Liver (tissue), 7 donors: ENCODE measurements at regions not wholly inside any gene's neighbourhood (a gene's known extent, or its start where the extent isn't known, plus 50 kb on each side); places are given as distances from the start of the nearest gene placed in this dataset.

Experiments
- DNase-seq: peaks from one replicate; pipeline ENCODE4 v3.0.0-alpha.2; 2017; ENCODE audit warnings: low spot score
- H3K27ac ChIP-seq, 2 donors: one replicate each; pipeline ENCODE4 v1.7.0; 2013; ENCODE audit warnings: inconsistent platforms in 2 of 2, low read length in 2 of 2, control low read depth in 1 of 2, low read depth in 1 of 2, mild to moderate bottlenecking in 1 of 2
- H3K27me3 ChIP-seq, 4 donors: one replicate each; pipeline versions ENCODE4 v1.6.1 to v1.7.0; 2013; ENCODE audit warnings: low read length in 3 of 4, inconsistent platforms in 1 of 4, mild to moderate bottlenecking in 1 of 4, moderate library complexity in 1 of 4; ENCODE audit not compliant: control insufficient read depth in 4 of 4, insufficient read depth in 4 of 4
- H3K36me3 ChIP-seq, 4 donors: one replicate each; pipeline versions ENCODE4 v1.6.1 to v1.7.0; 2013; ENCODE audit warnings: low read length in 3 of 4, mild to moderate bottlenecking in 3 of 4, low read depth in 1 of 4, moderate library complexity in 1 of 4; ENCODE audit not compliant: control insufficient read depth in 4 of 4, insufficient read depth in 3 of 4
- H3K4me1 ChIP-seq, 4 donors: one replicate each; pipeline versions ENCODE4 v1.6.1 to v1.7.0; 2013; ENCODE audit warnings: low read length in 3 of 4, mild to moderate bottlenecking in 3 of 4, moderate library complexity in 1 of 4; ENCODE audit not compliant: control insufficient read depth in 4 of 4, insufficient read depth in 4 of 4
- H3K4me3 ChIP-seq, 3 donors: one replicate each; pipeline versions ENCODE4 v1.6.1 to v1.7.0; 2013; ENCODE audit warnings: low read length in 3 of 3, control low read depth in 1 of 3, low read depth in 1 of 3, mild to moderate bottlenecking in 1 of 3
- H3K9ac ChIP-seq, 2 donors: one replicate each; pipeline ENCODE4 v1.7.0; 2013; ENCODE audit warnings: low read length in 2 of 2, mild to moderate bottlenecking in 2 of 2, moderate library complexity in 2 of 2, control low read depth in 1 of 2, low read depth in 1 of 2
- H3K9me3 ChIP-seq, 4 donors: one replicate each; pipeline versions ENCODE4 v1.6.1 to v1.7.0; 2013; ENCODE audit warnings: low read length in 3 of 4; ENCODE audit not compliant: control insufficient read depth in 4 of 4
- EGR1 ChIP-seq, 2 donors: IDR thresholded peaks; 2 replicates each; pipeline ENCODE4 v1.6.1; 2016 to 2018; ENCODE audit warnings: antibody characterized with exemption in 2 of 2, low read depth in 2 of 2
- FOXA1 ChIP-seq: IDR thresholded peaks from 2 replicates; pipeline ENCODE4 v1.6.1; 2016; ENCODE audit warnings: antibody characterized with exemption
- GABPA ChIP-seq, 2 donors: IDR thresholded peaks in 1 of 2; conservative IDR thresholded peaks in 1 of 2; 2 replicates each; pipeline ENCODE4 v1.6.1; 2016; ENCODE audit warnings: antibody characterized with exemption in 2 of 2, mild to moderate bottlenecking in 1 of 2, moderate library complexity in 1 of 2
- HNF4A ChIP-seq, 2 donors: conservative IDR thresholded peaks; 2 replicates each; pipeline ENCODE4 v1.6.1; 2016; ENCODE audit warnings: antibody characterized with exemption in 2 of 2, mild to moderate bottlenecking in 2 of 2
- HNF4G ChIP-seq: IDR thresholded peaks from 2 replicates; pipeline ENCODE4 v1.6.1; 2016; ENCODE audit warnings: antibody characterized with exemption
- JUND ChIP-seq, 2 donors: IDR thresholded peaks; 2 replicates each; pipeline ENCODE4 v1.6.1; 2016; ENCODE audit warnings: antibody characterized with exemption in 2 of 2
- RAD21 ChIP-seq, 2 donors: IDR thresholded peaks; 2 replicates each; pipeline ENCODE4 v1.6.1; 2016; ENCODE audit warnings: antibody characterized with exemption in 2 of 2, mild to moderate bottlenecking in 2 of 2
- RXRA ChIP-seq, 2 donors: IDR thresholded peaks; 2 replicates each; pipeline ENCODE4 v1.6.1; 2017 to 2018; ENCODE audit warnings: antibody characterized with exemption in 2 of 2, mild to moderate bottlenecking in 1 of 2
- SP1 ChIP-seq: IDR thresholded peaks from 2 replicates; pipeline ENCODE4 v1.6.1; 2018; ENCODE audit warnings: antibody characterized with exemption, mild to moderate bottlenecking
- TAF1 ChIP-seq: conservative IDR thresholded peaks from 2 replicates; pipeline ENCODE4 v1.6.1; 2016; ENCODE audit warnings: antibody characterized with exemption, mild to moderate bottlenecking
- YY1 ChIP-seq: IDR thresholded peaks from 2 replicates; pipeline ENCODE4 v1.6.1; 2016; ENCODE audit warnings: antibody characterized with exemption, mild to moderate bottlenecking
- ZBTB33 ChIP-seq: IDR thresholded peaks from 2 replicates; pipeline ENCODE4 v1.6.1; 2016; ENCODE audit warnings: antibody characterized with exemption
- WGBS: extraction: QIAGEN DNeasy Blood & Tissue Kit; methylation state at CpG from one replicate; pipeline ENCODE4 v1.1.7; 2013; 5-methylcytosine and 5-hydroxymethylcytosine counted together
- TF ChIP-seq, protein P1 (sequence below): IDR thresholded peaks from 2 replicates; pipeline ENCODE4 v1.6.1; 2016; ENCODE audit warnings: antibody characterized with exemption
- TF ChIP-seq, protein P2 (sequence below): IDR thresholded peaks from 2 replicates; pipeline ENCODE4 v1.6.1; 2016; ENCODE audit warnings: antibody characterized with exemption, mild to moderate bottlenecking
- TF ChIP-seq, protein P3 (sequence below): IDR thresholded peaks from 2 replicates; pipeline ENCODE4 v1.6.1; 2016; ENCODE audit warnings: antibody characterized with exemption
- donor health status: healthy.
- donor health status: healthy.
- donor health status: healthy.
- donor health status: healthy.

GRCh38 chr1:233796146-233796783 lies 108.2 kb upstream of the SLC35F3 start:
- Histone ChIP-seq H3K27ac (no peak overlapping the region), H3K4me1 (no peaks in the 10 kb centered on the region), H3K4me3 (no peak overlapping the region), H3K36me3 (no peaks in the 10 kb centered on the region), H3K9ac (no peak overlapping the region), H3K9me3 (no peaks in the 10 kb centered on the region), H3K27me3 (no peaks in the 10 kb centered on the region)
- no peak for DNase-seq
- 88% methylated on average over 6 of the region's 6 CpGs for WGBS
- TF ChIP-seq, protein P1, sequence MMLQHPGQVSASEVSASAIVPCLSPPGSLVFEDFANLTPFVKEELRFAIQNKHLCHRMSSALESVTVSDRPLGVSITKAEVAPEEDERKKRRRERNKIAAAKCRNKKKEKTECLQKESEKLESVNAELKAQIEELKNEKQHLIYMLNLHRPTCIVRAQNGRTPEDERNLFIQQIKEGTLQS = no peak
- TF ChIP-seq JUND (IDR thresholded peaks at IDR 0.05) (no peak), GABPA (IDR thresholded peaks at IDR 0.05 in 1 of 2, conservative IDR thresholded peaks at IDR 0.05 in 1 of 2) (no peak), FOXA1 (no peak), RXRA (IDR thresholded peaks at IDR 0.05) (no peak), YY1 (no peak), RAD21 (IDR thresholded peaks at IDR 0.05) (no peak), EGR1 (IDR thresholded peaks at IDR 0.05; ENCODE audit: low read depth in 2 of 2) (no peak), TAF1 (no peak), SP1 (no peak), HNF4G (no peak), ZBTB33 (no peak)
- TF ChIP-seq, protein P2, sequence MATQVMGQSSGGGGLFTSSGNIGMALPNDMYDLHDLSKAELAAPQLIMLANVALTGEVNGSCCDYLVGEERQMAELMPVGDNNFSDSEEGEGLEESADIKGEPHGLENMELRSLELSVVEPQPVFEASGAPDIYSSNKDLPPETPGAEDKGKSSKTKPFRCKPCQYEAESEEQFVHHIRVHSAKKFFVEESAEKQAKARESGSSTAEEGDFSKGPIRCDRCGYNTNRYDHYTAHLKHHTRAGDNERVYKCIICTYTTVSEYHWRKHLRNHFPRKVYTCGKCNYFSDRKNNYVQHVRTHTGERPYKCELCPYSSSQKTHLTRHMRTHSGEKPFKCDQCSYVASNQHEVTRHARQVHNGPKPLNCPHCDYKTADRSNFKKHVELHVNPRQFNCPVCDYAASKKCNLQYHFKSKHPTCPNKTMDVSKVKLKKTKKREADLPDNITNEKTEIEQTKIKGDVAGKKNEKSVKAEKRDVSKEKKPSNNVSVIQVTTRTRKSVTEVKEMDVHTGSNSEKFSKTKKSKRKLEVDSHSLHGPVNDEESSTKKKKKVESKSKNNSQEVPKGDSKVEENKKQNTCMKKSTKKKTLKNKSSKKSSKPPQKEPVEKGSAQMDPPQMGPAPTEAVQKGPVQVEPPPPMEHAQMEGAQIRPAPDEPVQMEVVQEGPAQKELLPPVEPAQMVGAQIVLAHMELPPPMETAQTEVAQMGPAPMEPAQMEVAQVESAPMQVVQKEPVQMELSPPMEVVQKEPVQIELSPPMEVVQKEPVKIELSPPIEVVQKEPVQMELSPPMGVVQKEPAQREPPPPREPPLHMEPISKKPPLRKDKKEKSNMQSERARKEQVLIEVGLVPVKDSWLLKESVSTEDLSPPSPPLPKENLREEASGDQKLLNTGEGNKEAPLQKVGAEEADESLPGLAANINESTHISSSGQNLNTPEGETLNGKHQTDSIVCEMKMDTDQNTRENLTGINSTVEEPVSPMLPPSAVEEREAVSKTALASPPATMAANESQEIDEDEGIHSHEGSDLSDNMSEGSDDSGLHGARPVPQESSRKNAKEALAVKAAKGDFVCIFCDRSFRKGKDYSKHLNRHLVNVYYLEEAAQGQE = no peak
- TF ChIP-seq, protein P3, sequence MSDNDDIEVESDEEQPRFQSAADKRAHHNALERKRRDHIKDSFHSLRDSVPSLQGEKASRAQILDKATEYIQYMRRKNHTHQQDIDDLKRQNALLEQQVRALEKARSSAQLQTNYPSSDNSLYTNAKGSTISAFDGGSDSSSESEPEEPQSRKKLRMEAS = no peak

DNA sequence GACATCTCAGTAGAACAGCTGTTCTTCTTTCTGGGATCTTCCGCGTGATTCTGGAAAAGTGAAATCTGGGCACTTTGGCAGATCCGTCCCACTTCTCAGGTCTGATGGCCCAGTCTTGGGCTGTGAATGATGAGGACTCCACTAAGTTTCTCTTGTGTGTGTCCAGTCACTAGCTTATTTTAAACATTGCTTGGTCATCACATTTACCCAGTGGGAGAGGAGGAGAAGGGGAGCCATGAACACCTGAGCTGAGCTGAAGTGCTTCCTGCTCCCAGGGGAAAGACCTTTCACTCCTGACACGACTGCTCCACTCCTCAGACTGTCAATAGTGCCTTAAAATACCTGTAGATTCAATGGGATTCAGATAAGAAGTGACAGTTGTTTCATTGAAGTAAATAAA lies 101.9 kb upstream of the SLC35F3 start:
- Histone ChIP-seq H3K36me3 (no peaks in the 10 kb centered on the region), H3K27me3 (peaks cover 0 to 2% (median 0%) of the 10 kb centered on the region in 4 donors), H3K27ac (no peak overlapping the region), H3K9me3 (peaks cover 0 to 3% (median 0%) of the 10 kb centered on the region in 4 donors), H3K4me1 (no peaks in the 10 kb centered on the region), H3K4me3 (no peak overlapping the region), H3K9ac (no peak overlapping the region)
- WGBS = 46% methylated on average over 4 of the region's 4 CpGs
- DNase-seq = no peak
- TF ChIP-seq RAD21 (IDR thresholded peaks at IDR 0.05) (no peak), RXRA (IDR thresholded peaks at IDR 0.05) (no peak), EGR1 (IDR thresholded peaks at IDR 0.05; ENCODE audit: low read depth in 2 of 2) (no peak), ZBTB33 (no peak), GABPA (IDR thresholded peaks at IDR 0.05 in 1 of 2, conservative IDR thresholded peaks at IDR 0.05 in 1 of 2) (no peak), HNF4G (no peak), SP1 (no peak), JUND (IDR thresholded peaks at IDR 0.05) (no peak), HNF4A (conservative IDR thresholded peaks at IDR 0.05) (no peak), TAF1 (no peak)
- TF ChIP-seq, protein P2 = no peak
- TF ChIP-seq, protein P1 = no peak
- TF ChIP-seq, protein P3 = no peak
